ENCODE measurements at regions not wholly inside any gene's neighbourhood (a gene's known extent, or its start where the extent isn't known, plus 50 kb on each side); places are given as distances from the start of the nearest gene placed in this dataset.

- Histone ChIP-seq H3K4me3 (ENCODE audit: low read length in 2 of 2) (no peak overlapping the region), H3K9me3 (ENCODE audit: control insufficient read depth in 2 of 2, insufficient read depth in 1 of 2, low read length in 1 of 2) (no peaks in the 10 kb centered on the region), H3K4me1 (ENCODE audit: control insufficient read depth in 2 of 2, insufficient read depth in 2 of 2, low read length in 2 of 2) (no peaks in the 10 kb centered on the region), H3K27me3 (ENCODE audit: control insufficient read depth in 2 of 2, insufficient read depth in 1 of 2, low read length in 1 of 2) (no peaks in the 10 kb centered on the region), H3K27ac (ENCODE audit: low read depth in 1 of 2, low read length in 1 of 2) (no peak overlapping the region), H3K36me3 (ENCODE audit: control insufficient read depth in 2 of 2, insufficient read depth in 2 of 2, low read length in 1 of 2) (no peaks in the 10 kb centered on the region)
- 97% methylated on average over 5 of the region's 5 CpGs for WGBS
- no peak for DNase-seq (ENCODE audit: low read depth in 6 of 9, low spot score in 9 of 9)
Observed at GRCh38 chr6:56311533-56312448, 64.4 kb upstream of the COL21A1 start.

DNA sequence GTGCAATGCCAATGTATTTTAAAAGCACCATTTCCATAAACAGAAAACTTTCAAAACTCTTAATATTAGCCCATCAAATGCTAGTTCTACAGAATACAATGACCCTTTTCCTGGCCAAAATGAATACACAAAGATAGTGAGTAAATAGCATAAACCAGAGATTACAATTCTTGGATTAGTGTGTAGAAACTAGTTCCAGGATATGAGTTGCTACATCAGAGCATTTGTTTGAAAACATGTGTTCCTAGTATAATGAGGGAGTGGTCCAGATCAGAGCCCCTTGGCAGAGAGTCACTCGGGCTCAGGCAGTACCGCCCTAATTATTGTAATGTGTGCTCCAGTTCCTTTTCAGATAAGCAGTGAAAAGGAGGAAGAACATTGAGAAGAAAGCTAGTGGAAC is 63.7 kb upstream of the COL21A1 start:
- DNase-seq (ENCODE audit: low read depth in 6 of 9, low spot score in 9 of 9), result no peak
- no peaks in the 10 kb centered on the region for H3K4me1 ChIP-seq (ENCODE audit: control insufficient read depth in 2 of 2, insufficient read depth in 2 of 2, low read length in 2 of 2)
- 66% methylated on average over 2 of the region's 2 CpGs for WGBS
- H3K4me3 ChIP-seq (ENCODE audit: low read length in 2 of 2), result no peak overlapping the region
- no peak overlapping the region for H3K27ac ChIP-seq (ENCODE audit: low read depth in 1 of 2, low read length in 1 of 2)
- H3K9me3 ChIP-seq (ENCODE audit: control insufficient read depth in 2 of 2, insufficient read depth in 1 of 2, low read length in 1 of 2), result no peaks in the 10 kb centered on the region
- no peaks in the 10 kb centered on the region for H3K36me3 ChIP-seq (ENCODE audit: control insufficient read depth in 2 of 2, insufficient read depth in 2 of 2, low read length in 1 of 2)
- H3K27me3 ChIP-seq (ENCODE audit: control insufficient read depth in 2 of 2, insufficient read depth in 1 of 2, low read length in 1 of 2), result no peaks in the 10 kb centered on the region

DNA sequence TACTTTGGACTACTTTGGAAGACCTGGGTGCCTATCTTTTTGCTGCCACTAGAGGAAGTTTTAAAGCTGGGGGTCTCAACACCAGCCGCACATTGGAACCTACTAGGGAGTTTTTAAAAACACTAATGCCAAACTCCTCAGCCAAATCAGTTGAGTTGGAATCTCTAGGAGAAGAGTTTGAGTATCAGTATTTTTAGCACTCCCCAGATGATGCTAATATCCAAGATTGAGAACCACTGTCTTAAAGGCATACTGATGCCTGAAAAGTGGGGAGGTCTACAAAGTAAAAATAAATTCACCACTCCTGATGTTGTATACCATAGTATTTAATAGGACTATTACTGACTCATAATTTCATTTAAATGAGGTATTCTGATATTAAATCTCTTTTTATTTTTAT is 62.9 kb upstream of the COL21A1 start:
- no peaks in the 10 kb centered on the region for H3K27me3 ChIP-seq (ENCODE audit: control insufficient read depth in 2 of 2, insufficient read depth in 1 of 2, low read length in 1 of 2)
- 98% methylated on average over 1 of the region's 1 CpG for WGBS

GRCh38 chr6:56299916-56300315 is 52.5 kb upstream of the COL21A1 start:
- no peaks in the 10 kb centered on the region for H3K27me3 ChIP-seq (ENCODE audit: control insufficient read depth in 2 of 2, insufficient read depth in 1 of 2, low read length in 1 of 2)
- no peak for DNase-seq (ENCODE audit: low read depth in 6 of 9, low spot score in 9 of 9)
- H3K4me3 ChIP-seq (ENCODE audit: low read length in 2 of 2), result no peak overlapping the region
- H3K27ac ChIP-seq (ENCODE audit: low read depth in 1 of 2, low read length in 1 of 2), result no peak overlapping the region
- 96% methylated on average over 1 of the region's 1 CpG for WGBS
- H3K36me3 ChIP-seq (ENCODE audit: control insufficient read depth in 2 of 2, insufficient read depth in 2 of 2, low read length in 1 of 2), result no peaks in the 10 kb centered on the region
- H3K9me3 ChIP-seq (ENCODE audit: control insufficient read depth in 2 of 2, insufficient read depth in 1 of 2, low read length in 1 of 2), result no peaks in the 10 kb centered on the region
- H3K4me1 ChIP-seq (ENCODE audit: control insufficient read depth in 2 of 2, insufficient read depth in 2 of 2, low read length in 2 of 2), result no peaks in the 10 kb centered on the region

More for the DNA sequence above, 62.9 kb upstream of the COL21A1 start:
- no peak for DNase-seq (ENCODE audit: low read depth in 6 of 9, low spot score in 9 of 9)
- Histone ChIP-seq H3K4me1 (ENCODE audit: control insufficient read depth in 2 of 2, insufficient read depth in 2 of 2, low read length in 2 of 2) (no peaks in the 10 kb centered on the region), H3K36me3 (ENCODE audit: control insufficient read depth in 2 of 2, insufficient read depth in 2 of 2, low read length in 1 of 2) (no peaks in the 10 kb centered on the region), H3K27ac (ENCODE audit: low read depth in 1 of 2, low read length in 1 of 2) (no peak overlapping the region), H3K9me3 (ENCODE audit: control insufficient read depth in 2 of 2, insufficient read depth in 1 of 2, low read length in 1 of 2) (no peaks in the 10 kb centered on the region), H3K4me3 (ENCODE audit: low read length in 2 of 2) (no peak overlapping the region)

DNA sequence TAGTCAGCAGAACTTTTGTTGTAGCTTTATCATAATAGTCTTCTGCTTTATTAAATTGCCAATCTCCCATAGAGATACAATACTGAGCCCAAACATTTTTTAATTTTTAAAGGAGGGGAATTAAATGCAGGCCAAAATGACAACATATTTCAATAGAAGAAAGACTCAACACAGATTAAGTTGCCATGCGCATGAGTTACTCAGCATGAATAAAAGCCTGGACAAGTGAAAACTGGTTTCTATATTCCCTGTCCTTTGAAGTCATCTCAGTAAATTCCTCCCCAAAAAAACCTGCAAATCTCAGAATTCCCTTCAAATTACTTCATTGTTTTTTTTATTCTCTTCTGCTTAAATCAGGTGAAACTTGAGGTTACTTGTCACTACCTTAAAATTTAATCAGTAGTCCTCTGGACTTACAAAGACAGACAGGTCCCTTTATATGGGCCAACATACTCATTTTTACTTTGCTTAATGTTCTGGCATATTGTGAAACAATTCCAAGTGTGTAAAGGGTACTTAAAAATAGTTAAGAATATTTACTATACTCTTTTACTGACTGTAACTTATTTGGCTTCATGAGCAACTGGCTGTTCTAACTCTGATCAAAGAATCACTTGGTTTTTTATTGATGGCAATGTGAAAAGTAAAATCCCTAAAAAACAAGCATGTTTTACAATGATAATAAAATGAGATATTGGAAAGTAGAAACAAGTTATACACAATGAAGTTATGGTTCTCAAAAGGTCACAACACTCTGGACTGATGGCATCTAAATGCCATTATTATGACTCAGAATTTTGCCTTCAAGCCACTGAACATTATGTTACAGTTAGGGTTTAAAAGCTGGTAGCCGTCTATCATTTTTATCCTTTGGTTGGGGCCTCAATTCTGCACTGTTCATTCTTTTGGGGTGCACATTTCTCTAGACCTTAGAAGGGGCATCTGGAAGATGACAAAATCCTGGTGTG is 49.9 kb upstream of the COL21A1 start:
- H3K4me3 ChIP-seq (ENCODE audit: low read length in 2 of 2), result no peak overlapping the region

More for the DNA sequence above, 49.9 kb upstream of the COL21A1 start:
- no peak for DNase-seq (ENCODE audit: low read depth in 6 of 9, low spot score in 9 of 9)
- no peaks in the 10 kb centered on the region for H3K9me3 ChIP-seq (ENCODE audit: control insufficient read depth in 2 of 2, insufficient read depth in 1 of 2, low read length in 1 of 2)
- no peaks in the 10 kb centered on the region for H3K27me3 ChIP-seq (ENCODE audit: control insufficient read depth in 2 of 2, insufficient read depth in 1 of 2, low read length in 1 of 2)
- H3K36me3 ChIP-seq (ENCODE audit: control insufficient read depth in 2 of 2, insufficient read depth in 2 of 2, low read length in 1 of 2), result no peaks in the 10 kb centered on the region
- WGBS, result 97% methylated on average over 2 of the region's 2 CpGs
- H3K4me1 ChIP-seq (ENCODE audit: control insufficient read depth in 2 of 2, insufficient read depth in 2 of 2, low read length in 2 of 2), result no peaks in the 10 kb centered on the region
- H3K27ac ChIP-seq (ENCODE audit: low read depth in 1 of 2, low read length in 1 of 2), result no peak overlapping the region

Measured in thymus (tissue), 11 donors.